Type B pancreatic cell (in vitro differentiated cells): ENCODE measurements at regions not wholly inside any gene's neighbourhood (a gene's known extent, or its start where the extent isn't known, plus 50 kb on each side); places are given as distances from the start of the nearest gene placed in this dataset.

ENCODE experiments used
- DNase-seq: peaks from one replicate; pipeline ENCODE4 v3.0.0; 2021; ENCODE audit warnings: mixed read lengths; ENCODE audit not compliant: unreplicated experiment; ENCODE audit errors: extremely low spot score
- H3K27ac Mint-ChIP-seq: 2 replicates; pipeline ENCODE4 v1.8.0; 2021; ENCODE audit warnings: mild to moderate bottlenecking, mixed read lengths
- H3K27me3 Mint-ChIP-seq: 2 replicates; pipeline ENCODE4 v1.8.0; 2021; ENCODE audit warnings: mixed read lengths
- H3K36me3 Mint-ChIP-seq: 2 replicates; pipeline ENCODE4 v1.8.0; 2021; ENCODE audit warnings: mixed read lengths
- H3K4me1 Mint-ChIP-seq: one replicate; pipeline ENCODE4 v1.8.0; 2021; ENCODE audit warnings: mixed read lengths; ENCODE audit not compliant: unreplicated experiment
- H3K4me3 Mint-ChIP-seq: 2 replicates; pipeline ENCODE4 v1.8.0; 2021; ENCODE audit warnings: mild to moderate bottlenecking, mixed read lengths
- H3K9me3 Mint-ChIP-seq: 2 replicates; pipeline ENCODE4 v1.8.0; 2021; ENCODE audit warnings: mixed read lengths
- CTCF ChIP-seq: fragments of 200-600 bp; sonication (generic); conservative IDR thresholded peaks from 2 replicates; pipeline ENCODE4 v1.5.0; 2021; ENCODE audit warnings: antibody characterized with exemption, mild to moderate bottlenecking

GRCh38 chr12:104866291-104866690 lies 91.8 kb downstream of the SLC41A2 start:
- Mint-ChIP-seq H3K4me3 (no peak overlapping the region), H3K36me3 (no peaks in the 10 kb centered on the region), H3K27me3 (no peaks in the 10 kb centered on the region), H3K27ac (no peak overlapping the region), H3K4me1 (no peaks in the 10 kb centered on the region), H3K9me3 (no peaks in the 10 kb centered on the region)
- no peak for DNase-seq
- no peak for TF ChIP-seq CTCF

- no peak for DNase-seq
- no peak for TF ChIP-seq CTCF
- Mint-ChIP-seq H3K4me3 (no peak overlapping the region), H3K4me1 (no peaks in the 10 kb centered on the region), H3K9me3 (no peaks in the 10 kb centered on the region), H3K27ac (no peak overlapping the region), H3K27me3 (no peaks in the 10 kb centered on the region), H3K36me3 (no peaks in the 10 kb centered on the region)
These were observed 93.0 kb downstream of the SLC41A2 start for GRCh38 chr12:104865080-104865479.

GRCh38 chr12:104864668-104865067 lies 93.4 kb downstream of the SLC41A2 start:
- H3K4me1 Mint-ChIP-seq: no peaks in the 10 kb centered on the region
- no peak for DNase-seq
- no peaks in the 10 kb centered on the region for H3K9me3 Mint-ChIP-seq
- no peaks in the 10 kb centered on the region for H3K36me3 Mint-ChIP-seq
- H3K4me3 Mint-ChIP-seq: no peak overlapping the region
- no peaks in the 10 kb centered on the region for H3K27me3 Mint-ChIP-seq
- no peak for TF ChIP-seq CTCF
- no peak overlapping the region for H3K27ac Mint-ChIP-seq

- TF ChIP-seq CTCF: no peak
- no peak overlapping the region for H3K4me3 Mint-ChIP-seq
- no peaks in the 10 kb centered on the region for H3K36me3 Mint-ChIP-seq
- no peaks in the 10 kb centered on the region for H3K9me3 Mint-ChIP-seq
- H3K4me1 Mint-ChIP-seq: no peaks in the 10 kb centered on the region
- H3K27ac Mint-ChIP-seq: no peak overlapping the region
- no peaks in the 10 kb centered on the region for H3K27me3 Mint-ChIP-seq
- no peak for DNase-seq
These were observed 94.7 kb downstream of the SLC41A2 start for GRCh38 chr12:104863296-104863948.

GRCh38 chr12:104858611-104859543 lies 99.2 kb downstream of the SLC41A2 start:
- Mint-ChIP-seq H3K4me1 (no peaks in the 10 kb centered on the region), H3K4me3 (no peak overlapping the region), H3K27me3 (no peaks in the 10 kb centered on the region), H3K9me3 (no peaks in the 10 kb centered on the region), H3K27ac (no peak overlapping the region), H3K36me3 (no peaks in the 10 kb centered on the region)
- no peak for DNase-seq
- TF ChIP-seq CTCF: no peak
